ENCODE measurements at regions not wholly inside any gene's neighbourhood (a gene's known extent, or its start where the extent isn't known, plus 50 kb on each side); places are given as distances from the start of the nearest gene placed in this dataset.

- no peak for TF ChIP-seq POLR2A (IDR thresholded peaks at IDR 0.05; ENCODE audit: low read depth, low read length)
- no peak for DNase-seq (ENCODE audit: insufficient read length, low spot score)
- FAIRE-seq, result no peak
Observed at GRCh38 chr3:135473449-135473848, 492.1 kb upstream of the PPP2R3A start.

DNA sequence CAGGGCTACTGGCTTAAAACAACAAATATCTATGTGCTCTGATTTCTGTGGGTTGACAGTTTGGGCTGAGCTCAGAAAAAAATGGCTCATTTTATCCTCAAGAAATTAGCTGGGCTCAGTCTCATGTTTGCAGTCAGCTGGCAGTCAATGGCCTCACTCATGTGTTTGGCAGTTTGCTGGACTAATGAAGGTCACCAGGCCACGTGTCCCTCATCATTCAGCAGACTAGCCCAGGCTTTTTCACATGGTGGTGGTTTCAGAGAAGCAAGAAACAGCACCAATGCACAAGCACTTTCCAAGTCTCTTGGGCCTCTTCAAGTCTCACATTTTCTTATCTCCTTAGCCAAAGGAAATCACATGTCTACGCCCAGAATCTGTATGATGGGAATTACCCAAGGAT is 478.3 kb upstream of the PPP2R3A start:
- no peak for TF ChIP-seq POLR2A (IDR thresholded peaks at IDR 0.05; ENCODE audit: low read depth, low read length)
- no peak for DNase-seq (ENCODE audit: insufficient read length, low spot score)
- no peak for FAIRE-seq

- FAIRE-seq, result no peak
- TF ChIP-seq POLR2A (IDR thresholded peaks at IDR 0.05; ENCODE audit: low read depth, low read length), result no peak
- no peak for DNase-seq (ENCODE audit: insufficient read length, low spot score)
Observed at GRCh38 chr3:135490219-135490915, 475.2 kb upstream of the PPP2R3A start.

- DNase-seq (ENCODE audit: insufficient read length, low spot score), result no peak
- no peak for FAIRE-seq
- no peak for TF ChIP-seq POLR2A (IDR thresholded peaks at IDR 0.05; ENCODE audit: low read depth, low read length)
Observed at GRCh38 chr3:135491491-135492205, 473.9 kb upstream of the PPP2R3A start.

DNA sequence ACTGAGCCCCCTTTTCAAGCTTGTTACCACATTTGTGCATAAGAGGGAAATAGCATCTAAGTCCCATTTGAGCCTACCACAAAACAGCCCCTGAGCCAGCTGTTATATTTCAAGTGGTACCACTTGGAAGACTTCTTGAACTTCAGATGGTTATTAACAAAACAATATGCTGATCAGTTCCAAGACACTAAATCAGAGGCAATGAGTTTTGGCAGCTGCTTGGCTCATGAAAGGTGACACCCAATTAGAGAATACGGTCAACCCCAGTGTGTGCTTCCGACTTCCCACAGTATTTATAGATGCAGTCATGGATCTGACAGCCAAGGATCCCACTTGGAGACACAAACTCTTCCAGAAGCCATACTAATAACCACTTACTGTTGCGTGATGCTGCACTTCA is 469.6 kb upstream of the PPP2R3A start:
- DNase-seq (ENCODE audit: insufficient read length, low spot score) (no peak), FAIRE-seq (no peak)
- no peak for TF ChIP-seq POLR2A (IDR thresholded peaks at IDR 0.05; ENCODE audit: low read depth, low read length)

DNA sequence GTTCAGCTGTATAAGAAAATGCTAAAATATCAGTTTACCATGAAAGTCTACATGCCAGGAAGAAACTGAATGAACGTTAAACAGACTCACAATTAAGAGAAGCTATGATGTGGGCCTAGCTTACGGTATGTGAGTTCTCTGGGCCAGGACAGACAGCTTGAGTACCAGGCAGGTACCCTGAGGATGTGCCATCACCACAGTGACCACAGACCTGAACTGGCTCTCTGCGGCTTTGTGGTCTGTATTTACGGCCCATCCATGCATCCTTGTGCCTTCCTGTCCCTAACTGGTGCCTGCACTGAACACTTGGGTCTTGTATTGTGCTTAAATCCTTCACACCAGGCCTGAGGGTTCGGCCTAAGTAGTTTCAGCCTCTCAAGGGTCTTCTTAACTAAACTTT is 467.5 kb upstream of the PPP2R3A start:
- no peak for TF ChIP-seq POLR2A (IDR thresholded peaks at IDR 0.05; ENCODE audit: low read depth, low read length)
- FAIRE-seq, result no peak
- DNase-seq (ENCODE audit: insufficient read length, low spot score), result no peak

- FAIRE-seq, result no peak
- TF ChIP-seq POLR2A (IDR thresholded peaks at IDR 0.05; ENCODE audit: low read depth, low read length), result no peak
- no peak for DNase-seq (ENCODE audit: insufficient read length, low spot score)
Observed at GRCh38 chr3:135499426-135499825, 466.1 kb upstream of the PPP2R3A start.

- TF ChIP-seq POLR2A (IDR thresholded peaks at IDR 0.05; ENCODE audit: low read depth, low read length), result no peak
- FAIRE-seq (no peak), DNase-seq (ENCODE audit: insufficient read length, low spot score) (no peak)
Observed at GRCh38 chr3:135500034-135500433, 465.5 kb upstream of the PPP2R3A start.

- no peak for FAIRE-seq
- TF ChIP-seq POLR2A (IDR thresholded peaks at IDR 0.05; ENCODE audit: low read depth, low read length), result no peak
- no peak for DNase-seq (ENCODE audit: insufficient read length, low spot score)
Observed at GRCh38 chr3:135503065-135503759, 462.3 kb upstream of the PPP2R3A start.

GRCh38 chr3:135503760-135504686 is 461.5 kb upstream of the PPP2R3A start:
- TF ChIP-seq POLR2A (IDR thresholded peaks at IDR 0.05; ENCODE audit: low read depth, low read length), result no peak
- no peak for FAIRE-seq
- DNase-seq (ENCODE audit: insufficient read length, low spot score), result peak; percentile 30

GRCh38 chr3:135513106-135514059 is 452.1 kb upstream of the PPP2R3A start:
- DNase-seq (ENCODE audit: insufficient read length, low spot score) (no peak), FAIRE-seq (peak; percentile 43)
- no peak for TF ChIP-seq POLR2A (IDR thresholded peaks at IDR 0.05; ENCODE audit: low read depth, low read length)

GRCh38 chr3:135514060-135514448 is 451.5 kb upstream of the PPP2R3A start:
- FAIRE-seq (no peak), DNase-seq (ENCODE audit: insufficient read length, low spot score) (no peak)
- TF ChIP-seq POLR2A (IDR thresholded peaks at IDR 0.05; ENCODE audit: low read depth, low read length), result no peak

GRCh38 chr3:135516143-135516542 is 449.4 kb upstream of the PPP2R3A start:
- no peak for TF ChIP-seq POLR2A (IDR thresholded peaks at IDR 0.05; ENCODE audit: low read depth, low read length)
- FAIRE-seq (no peak), DNase-seq (ENCODE audit: insufficient read length, low spot score) (no peak)
